Fibroblast of villous mesenchyme (primary cell): ENCODE measurements at regions not wholly inside any gene's neighbourhood (a gene's known extent, or its start where the extent isn't known, plus 50 kb on each side); places are given as distances from the start of the nearest gene placed in this dataset.
"Not testable (repeated sequence)": the region's sequence is repeated elsewhere in the genome, so short reads cannot be mapped to it uniquely, and the experiment has no call there.

Source experiments
- DNase-seq: peaks from one replicate; pipeline ENCODE4 v3.0.0-alpha.2; 2010; ENCODE audit warnings: low read depth
- H3K4me3 ChIP-seq: 2 replicates; pipeline ENCODE4 v1.5.1; 2011; ENCODE audit warnings: low read depth, mild to moderate bottlenecking, low read length
- TF ChIP-seq, protein P1 (sequence below): IDR thresholded peaks from 2 replicates; pipeline ENCODE4 v1.5.1; 2012; ENCODE audit warnings: low read depth, mild to moderate bottlenecking, low read length; ENCODE audit not compliant: insufficient read depth

DNA sequence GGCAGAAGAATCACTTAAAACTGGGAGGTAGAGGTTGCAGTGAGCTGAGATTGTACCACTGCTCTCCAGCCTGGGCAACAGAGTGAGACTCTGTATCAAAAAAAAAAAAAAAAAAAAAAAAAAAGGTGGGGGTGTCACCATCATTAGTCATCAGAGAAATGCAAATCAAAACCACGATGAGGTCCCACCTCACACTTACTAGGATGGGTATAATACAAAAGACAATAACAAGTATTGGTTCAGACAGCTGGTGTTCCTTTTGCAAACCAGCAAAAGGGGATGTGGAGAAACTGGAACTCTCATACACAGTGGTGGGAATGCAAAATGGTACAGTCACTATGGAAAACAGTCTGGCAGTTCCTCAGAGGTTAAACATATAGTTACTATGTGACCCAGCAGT is 78.7 kb upstream of the TSC22D2 start:
- H3K4me3 ChIP-seq, result no peak overlapping the region
- no peak for DNase-seq
- TF ChIP-seq, protein P1, sequence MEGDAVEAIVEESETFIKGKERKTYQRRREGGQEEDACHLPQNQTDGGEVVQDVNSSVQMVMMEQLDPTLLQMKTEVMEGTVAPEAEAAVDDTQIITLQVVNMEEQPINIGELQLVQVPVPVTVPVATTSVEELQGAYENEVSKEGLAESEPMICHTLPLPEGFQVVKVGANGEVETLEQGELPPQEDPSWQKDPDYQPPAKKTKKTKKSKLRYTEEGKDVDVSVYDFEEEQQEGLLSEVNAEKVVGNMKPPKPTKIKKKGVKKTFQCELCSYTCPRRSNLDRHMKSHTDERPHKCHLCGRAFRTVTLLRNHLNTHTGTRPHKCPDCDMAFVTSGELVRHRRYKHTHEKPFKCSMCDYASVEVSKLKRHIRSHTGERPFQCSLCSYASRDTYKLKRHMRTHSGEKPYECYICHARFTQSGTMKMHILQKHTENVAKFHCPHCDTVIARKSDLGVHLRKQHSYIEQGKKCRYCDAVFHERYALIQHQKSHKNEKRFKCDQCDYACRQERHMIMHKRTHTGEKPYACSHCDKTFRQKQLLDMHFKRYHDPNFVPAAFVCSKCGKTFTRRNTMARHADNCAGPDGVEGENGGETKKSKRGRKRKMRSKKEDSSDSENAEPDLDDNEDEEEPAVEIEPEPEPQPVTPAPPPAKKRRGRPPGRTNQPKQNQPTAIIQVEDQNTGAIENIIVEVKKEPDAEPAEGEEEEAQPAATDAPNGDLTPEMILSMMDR, result no peak

DNA sequence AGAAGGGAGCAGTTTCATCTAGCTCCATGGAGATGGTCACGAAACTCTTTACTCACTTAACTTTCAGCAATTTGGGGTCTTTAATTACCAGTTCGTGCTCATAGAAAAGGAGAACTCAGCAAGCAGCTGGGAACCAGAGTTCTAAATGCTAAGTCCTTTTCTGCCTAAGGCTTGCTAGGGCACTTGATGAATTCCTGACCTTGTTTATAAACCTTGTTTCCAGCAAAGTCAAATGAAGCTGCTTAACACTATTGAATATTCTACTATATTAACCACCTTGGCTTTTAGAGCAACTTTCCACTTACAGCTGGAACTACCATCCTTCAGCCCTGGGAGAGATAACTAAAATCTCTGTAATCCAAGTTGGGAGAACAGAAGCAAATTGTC is 79.5 kb upstream of the TSC22D2 start:
- DNase-seq, result no peak
- H3K4me3 ChIP-seq, result no peak overlapping the region
- TF ChIP-seq, protein P1, result no peak

DNA sequence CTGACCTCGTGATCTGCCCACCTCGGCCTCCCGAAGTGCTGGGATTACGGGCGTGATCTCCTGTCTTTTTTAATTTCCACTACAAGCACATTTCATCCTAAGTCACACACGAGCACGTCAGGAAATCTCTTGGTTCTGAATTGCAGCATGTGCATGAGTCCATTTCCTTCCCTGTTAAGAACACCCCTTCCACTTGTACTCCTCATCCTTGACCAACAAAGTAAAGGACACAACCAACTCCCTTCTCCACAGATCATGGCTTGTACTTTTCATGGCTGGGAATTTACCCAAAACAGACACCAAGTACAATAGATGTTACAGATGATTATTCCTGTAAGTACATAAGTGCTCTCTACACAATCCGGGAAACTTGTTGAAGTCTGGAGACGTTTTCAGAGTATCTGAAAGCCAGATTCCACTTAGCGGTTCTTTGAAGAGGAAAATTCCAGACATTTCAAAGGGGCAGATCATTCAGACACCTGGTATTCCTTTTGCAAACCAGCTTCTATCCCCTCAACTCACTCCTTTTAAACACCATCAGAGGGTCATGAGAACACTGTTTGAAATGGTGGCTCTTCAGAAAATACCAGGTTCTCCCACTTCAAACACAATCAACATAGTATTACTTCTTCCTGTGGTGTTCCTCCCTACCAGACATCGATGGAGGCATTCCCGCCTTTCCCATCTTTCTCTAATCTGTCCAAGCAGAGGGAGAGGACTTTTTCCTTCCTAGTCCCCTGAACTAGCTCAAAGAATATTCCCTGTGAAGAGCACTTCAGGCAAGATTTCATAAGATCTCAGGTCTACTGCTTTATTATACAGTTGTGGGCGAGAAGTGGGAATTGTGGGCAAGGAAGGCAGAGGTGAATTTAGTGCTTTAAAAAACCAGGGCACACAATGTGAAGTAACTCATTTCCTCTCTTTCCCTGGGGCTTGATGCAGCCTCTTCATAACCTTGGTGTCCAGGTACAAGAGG is 80.1 kb upstream of the TSC22D2 start:
- H3K4me3 ChIP-seq, result no peak overlapping the region
- TF ChIP-seq, protein P1, result no peak
- DNase-seq, result no peak

DNA sequence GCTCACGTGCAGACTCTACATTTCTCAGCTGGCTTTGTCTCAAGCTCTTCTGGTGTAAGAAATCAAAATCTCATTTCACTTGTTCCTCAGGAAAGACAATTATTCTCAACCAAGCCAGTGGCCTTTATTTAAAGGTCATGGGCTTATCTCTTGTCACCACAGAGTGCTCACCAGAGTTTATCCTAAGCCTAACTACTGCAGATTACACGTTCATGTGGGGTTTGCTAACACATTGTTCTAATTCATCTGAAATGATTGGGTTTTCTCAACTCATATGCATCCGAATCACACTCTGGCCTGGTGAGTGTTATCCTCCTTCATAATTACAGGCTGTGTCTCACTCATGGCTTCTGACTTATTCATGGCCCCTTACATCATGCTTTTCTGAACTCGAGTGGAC is 83.3 kb upstream of the TSC22D2 start:
- no peak for DNase-seq
- TF ChIP-seq, protein P1, result no peak
- H3K4me3 ChIP-seq, result no peak overlapping the region

DNA sequence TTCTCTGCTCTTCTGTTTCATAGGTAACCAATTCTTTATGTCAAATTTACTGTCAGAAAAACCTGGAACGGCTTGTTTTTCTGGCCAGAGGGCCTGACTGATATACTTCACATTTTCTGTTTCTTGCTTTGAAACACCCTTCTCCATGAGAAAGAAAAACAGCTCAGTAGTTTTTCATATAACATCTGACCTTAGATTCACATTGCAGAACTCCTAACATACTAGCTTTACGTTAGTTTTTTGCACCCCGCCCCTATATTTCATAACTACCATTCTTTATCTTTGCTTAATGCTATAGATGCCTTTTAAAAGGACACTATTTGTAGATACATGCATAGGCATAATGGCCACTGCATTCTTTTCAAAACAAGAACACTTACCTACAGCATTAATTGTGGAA is 83.9 kb upstream of the TSC22D2 start:
- TF ChIP-seq, protein P1, result no peak
- no peak overlapping the region for H3K4me3 ChIP-seq
- no peak for DNase-seq

DNA sequence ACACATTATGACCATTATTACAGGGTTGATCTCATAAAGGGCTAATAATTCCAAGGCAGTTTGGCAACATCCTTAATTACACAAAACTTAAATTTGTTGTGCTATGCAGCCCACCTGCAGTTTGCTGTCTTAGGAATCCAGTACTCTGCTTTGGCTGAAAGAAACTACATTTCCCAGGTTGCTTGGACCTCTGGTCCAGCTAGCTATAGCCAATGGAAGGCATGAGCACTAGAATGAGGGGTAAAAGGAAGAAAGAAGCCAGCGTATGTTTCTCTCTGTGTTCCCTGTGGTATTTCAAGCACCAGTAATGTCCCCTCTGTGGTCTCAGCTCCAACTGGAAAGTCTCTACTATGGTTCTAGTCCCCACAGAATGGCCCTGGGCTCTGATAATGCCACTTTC is 84.3 kb upstream of the TSC22D2 start:
- H3K4me3 ChIP-seq, result no peak overlapping the region
- DNase-seq, result no peak
- TF ChIP-seq, protein P1, result no peak

DNA sequence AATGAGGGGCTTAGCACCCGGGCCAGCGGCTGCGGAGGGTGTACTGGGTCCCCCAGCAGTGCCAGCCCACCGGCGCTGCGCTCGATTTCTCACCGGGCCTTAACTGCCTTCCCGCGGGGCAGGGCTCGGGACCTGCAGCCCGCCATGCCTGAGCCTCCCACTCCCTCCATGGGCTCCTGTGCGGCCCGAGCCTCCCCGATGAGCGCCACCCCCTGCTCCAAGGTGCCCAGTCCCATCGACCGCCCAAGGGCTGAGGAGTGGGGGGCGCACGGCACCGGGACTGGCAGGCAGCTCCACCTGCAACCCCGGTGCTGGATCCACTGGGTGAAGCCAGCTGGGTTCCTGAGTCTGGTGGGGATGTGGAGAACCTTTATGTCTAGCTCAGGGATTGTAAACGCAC is 85.0 kb upstream of the TSC22D2 start:
- not testable (repeated sequence) for DNase-seq, H3K4me3 ChIP-seq

DNA sequence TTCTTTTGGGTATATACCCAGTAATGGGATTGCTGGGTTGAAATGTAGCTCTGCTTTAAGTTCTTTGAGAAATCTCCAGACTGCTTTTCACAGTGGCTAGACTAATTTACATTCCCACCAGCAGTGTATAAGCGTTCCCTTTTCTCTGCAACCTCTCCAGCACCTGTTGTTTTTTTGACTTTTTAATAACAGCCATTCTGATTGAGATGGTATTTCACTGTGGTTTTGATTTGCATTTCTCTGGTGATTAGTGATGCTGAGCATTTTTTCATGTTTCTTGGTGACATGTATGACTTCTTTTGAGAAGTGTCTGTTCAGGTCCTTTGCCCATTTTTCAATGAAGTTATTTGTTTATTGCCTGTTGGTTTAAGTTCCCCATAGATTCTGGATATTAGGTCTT is 87.1 kb upstream of the TSC22D2 start:
- H3K4me3 ChIP-seq, DNase-seq: not testable (repeated sequence)
